Mammary epithelial cell (primary cell): ENCODE measurements at regions not wholly inside any gene's neighbourhood (a gene's known extent, or its start where the extent isn't known, plus 50 kb on each side); places are given as distances from the start of the nearest gene placed in this dataset.

Experiments used
- CTCF ChIP-seq, 2 donors: IDR thresholded peaks in 1 of 2; conservative IDR thresholded peaks in 1 of 2; 2 replicates each; pipeline ENCODE4 v1.5.1; 2011 to 2012; ENCODE audit warnings: inconsistent platforms in 2 of 2, low read length in 2 of 2, mild to moderate bottlenecking in 2 of 2, control low read depth in 1 of 2, low read depth in 1 of 2; ENCODE audit not compliant: insufficient read depth in 1 of 2; ENCODE audit errors: extremely low read depth in 1 of 2
- EZH2 ChIP-seq: IDR thresholded peaks from 2 replicates; pipeline ENCODE4 v1.6.1; 2012; ENCODE audit warnings: low read length, inconsistent platforms, borderline replicate concordance

GRCh38 chr11:130796828-130797227 is 119.5 kb downstream of the SNX19 start:
- TF ChIP-seq CTCF (conservative IDR thresholded peaks at IDR 0.05 in 1 of 2, IDR thresholded peaks at IDR 0.05 in 1 of 2; ENCODE audit: extremely low read depth in 1 of 2, insufficient read depth in 1 of 2, low read depth in 1 of 2, low read length in 2 of 2) (no peak), EZH2 (no peak)
